Peyer's patch (tissue), 4 donors: ENCODE measurements at regions not wholly inside any gene's neighbourhood (a gene's known extent, or its start where the extent isn't known, plus 50 kb on each side); places are given as distances from the start of the nearest gene placed in this dataset.

Experiments used
- CTCF ChIP-seq, 6 experiments: fragments of 450-650 bp in 4 of 6; fragments of 200-600 bp in 2 of 6; sonication (generic) in 1 of 6; IDR thresholded peaks; one replicate each; pipeline ENCODE4 v1.5.1; 2017 to 2019; ENCODE audit warnings: antibody characterized with exemption in 6 of 6, mild to moderate bottlenecking in 3 of 6, moderate library complexity in 1 of 6
- POLR2A ChIP-seq, 2 donors: fragments of 450-650 bp; IDR thresholded peaks; one replicate each; pipeline ENCODE4 v1.5.1; 2017; ENCODE audit warnings: antibody characterized with exemption in 2 of 2, mild to moderate bottlenecking in 2 of 2, moderate library complexity in 2 of 2

GRCh38 chr16:60566901-60567300, 1469.3 kb downstream of the CDH8 start:
- TF ChIP-seq CTCF (IDR thresholded peaks at IDR 0.05) (no peak), POLR2A (IDR thresholded peaks at IDR 0.05) (no peak)
